ENCODE measurements at regions not wholly inside any gene's neighbourhood (a gene's known extent, or its start where the extent isn't known, plus 50 kb on each side); places are given as distances from the start of the nearest gene placed in this dataset.

DNA sequence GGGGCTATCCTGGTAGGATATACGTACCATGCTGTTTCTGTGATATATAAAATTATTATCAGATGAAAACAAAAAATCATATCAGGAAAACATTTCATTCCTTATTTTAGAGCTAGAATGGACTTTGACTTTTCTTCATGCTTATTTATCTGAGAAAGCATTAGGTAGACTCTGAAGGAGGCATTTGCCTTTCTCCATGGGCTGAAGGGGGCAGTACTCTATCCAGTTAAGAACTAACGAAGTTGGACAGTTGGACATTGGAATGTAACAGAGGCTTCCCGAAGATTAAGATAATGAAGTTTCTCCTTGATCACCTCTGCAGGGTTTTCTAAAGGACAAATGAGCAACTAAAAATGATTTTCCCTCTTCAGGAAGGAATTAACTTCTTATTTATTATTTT lies 233.9 kb downstream of the SAMD5 start:
- Histone ChIP-seq H3K27ac (ENCODE audit: low read depth, low read length) (no peak overlapping the region), H3K9me3 (ENCODE audit: low read length) (no peaks in the 10 kb centered on the region), H3K36me3 (ENCODE audit: insufficient read depth, low read length) (no peaks in the 10 kb centered on the region), H3K4me1 (ENCODE audit: insufficient read depth, low read length) (no peaks in the 10 kb centered on the region), H3K27me3 (ENCODE audit: insufficient read depth, low read length, poor library complexity, severe bottlenecking) (no peaks in the 10 kb centered on the region), H3K4me3 (ENCODE audit: low read length) (no peak overlapping the region)
- peaks cover 0 to 3% (median 0%) of the 10 kb centered on the region in 5 donors for H3K9me3 Mint-ChIP-seq
- H3K27ac Mint-ChIP-seq = no peak overlapping the region
- CTCF ChIA-PET = no interaction called here
- DNase-seq = no peak
- no peaks in the 10 kb centered on the region for H3K36me3 Mint-ChIP-seq
- no peaks in the 10 kb centered on the region for H3K4me1 Mint-ChIP-seq
- peaks cover 0 to 2% of the 10 kb centered on the region in 2 donors for H3K27me3 Mint-ChIP-seq
- H3K4me3 Mint-ChIP-seq = no peak overlapping the region
- POLR2A ChIA-PET = no interaction called here

- H3K4me3 Mint-ChIP-seq = no peak overlapping the region
- no peaks in the 10 kb centered on the region for H3K27me3 Mint-ChIP-seq
- H3K36me3 ChIP-seq (ENCODE audit: insufficient read depth, low read length) = no peaks in the 10 kb centered on the region
- no peaks in the 10 kb centered on the region for H3K9me3 Mint-ChIP-seq
- no peaks in the 10 kb centered on the region for H3K27me3 ChIP-seq (ENCODE audit: insufficient read depth, low read length, poor library complexity, severe bottlenecking)
- no peak overlapping the region for H3K27ac ChIP-seq (ENCODE audit: low read depth, low read length)
- no peak for DNase-seq
- no peak overlapping the region for H3K4me3 ChIP-seq (ENCODE audit: low read length)
- no peak overlapping the region for H3K27ac Mint-ChIP-seq
- H3K4me1 ChIP-seq (ENCODE audit: insufficient read depth, low read length) = no peaks in the 10 kb centered on the region
- H3K9me3 ChIP-seq (ENCODE audit: low read length) = no peaks in the 10 kb centered on the region
- no peaks in the 10 kb centered on the region for H3K4me1 Mint-ChIP-seq
- ChIA-PET POLR2A (no interaction called here), CTCF (no interaction called here)
- H3K36me3 Mint-ChIP-seq = no peaks in the 10 kb centered on the region
Observed at GRCh38 chr6:147744012-147744411, 235.5 kb downstream of the SAMD5 start.

GRCh38 chr6:147749331-147749730 lies 240.8 kb downstream of the SAMD5 start:
- no peak overlapping the region for H3K27ac ChIP-seq (ENCODE audit: low read depth, low read length)

DNA sequence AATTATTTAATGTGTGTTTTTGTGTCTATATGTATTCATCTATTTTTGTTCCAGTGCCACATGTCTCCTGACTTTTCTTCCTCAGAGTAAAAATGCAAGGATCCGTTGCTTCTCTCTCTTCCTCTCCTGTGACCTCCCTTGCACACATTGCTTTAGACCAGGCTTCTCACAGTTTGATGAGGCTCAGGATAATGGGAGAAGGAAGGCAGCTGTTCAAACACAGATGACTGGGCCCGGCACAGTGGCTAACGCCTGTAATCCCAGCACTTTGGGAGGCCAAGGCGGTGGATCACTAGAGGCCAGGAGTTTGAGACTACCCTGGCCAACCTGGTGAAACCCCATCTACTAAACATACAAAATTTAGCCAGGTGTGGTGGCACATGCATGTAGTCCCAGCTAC lies 241.9 kb downstream of the SAMD5 start:
- H3K4me3 ChIP-seq (ENCODE audit: low read length) = no peak overlapping the region
- Mint-ChIP-seq H3K27ac (no peak overlapping the region), H3K4me1 (no peaks in the 10 kb centered on the region), H3K9me3 (peaks cover 0 to 2% (median 0%) of the 10 kb centered on the region in 5 donors), H3K27me3 (no peaks in the 10 kb centered on the region), H3K4me3 (no peak overlapping the region), H3K36me3 (no peaks in the 10 kb centered on the region)
- H3K36me3 ChIP-seq (ENCODE audit: insufficient read depth, low read length) = no peaks in the 10 kb centered on the region
- no peaks in the 10 kb centered on the region for H3K4me1 ChIP-seq (ENCODE audit: insufficient read depth, low read length)
- H3K27me3 ChIP-seq (ENCODE audit: insufficient read depth, low read length, poor library complexity, severe bottlenecking) = no peaks in the 10 kb centered on the region
- ChIA-PET CTCF (no interaction called here), POLR2A (no interaction called here)
- H3K27ac ChIP-seq (ENCODE audit: low read depth, low read length) = no peak overlapping the region
- no peak for DNase-seq
- no peaks in the 10 kb centered on the region for H3K9me3 ChIP-seq (ENCODE audit: low read length)

More at GRCh38 chr6:147749331-147749730, 240.8 kb downstream of the SAMD5 start:
- Mint-ChIP-seq H3K36me3 (no peaks in the 10 kb centered on the region), H3K27ac (no peak overlapping the region), H3K4me1 (no peaks in the 10 kb centered on the region), H3K9me3 (peaks cover 0 to 2% (median 0%) of the 10 kb centered on the region in 5 donors), H3K27me3 (no peaks in the 10 kb centered on the region), H3K4me3 (no peak overlapping the region)
- Histone ChIP-seq H3K4me3 (ENCODE audit: low read length) (no peak overlapping the region), H3K27me3 (ENCODE audit: insufficient read depth, low read length, poor library complexity, severe bottlenecking) (no peaks in the 10 kb centered on the region), H3K9me3 (ENCODE audit: low read length) (no peaks in the 10 kb centered on the region), H3K4me1 (ENCODE audit: insufficient read depth, low read length) (no peaks in the 10 kb centered on the region), H3K36me3 (ENCODE audit: insufficient read depth, low read length) (no peaks in the 10 kb centered on the region)
- no peak for DNase-seq
- ChIA-PET CTCF (no interaction called here), POLR2A (no interaction called here)

DNA sequence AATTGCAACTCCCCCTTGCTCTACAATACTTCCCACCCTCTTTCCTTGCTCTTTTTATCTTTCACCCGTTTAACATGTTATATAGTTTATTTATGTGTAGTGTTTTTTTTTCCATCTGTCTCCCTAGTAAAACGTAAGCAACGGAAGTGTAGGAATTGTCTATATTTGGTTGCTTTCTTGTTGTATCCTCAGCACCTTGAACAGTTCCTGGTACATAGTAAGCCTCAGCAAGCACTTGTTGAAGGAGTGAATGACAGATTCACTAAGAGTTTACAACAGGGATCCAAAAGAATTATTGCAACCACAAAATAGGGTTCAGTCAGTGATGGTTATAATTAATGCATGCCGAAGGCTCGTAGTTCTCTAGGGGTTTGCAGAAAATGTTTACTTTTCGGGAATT lies 242.7 kb downstream of the SAMD5 start:
- ChIA-PET CTCF (no interaction called here), POLR2A (no interaction called here)
- H3K4me1 Mint-ChIP-seq = no peaks in the 10 kb centered on the region
- H3K4me3 ChIP-seq (ENCODE audit: low read length) = no peak overlapping the region
- DNase-seq = no peak
- H3K9me3 Mint-ChIP-seq = peaks cover 0 to 2% (median 0%) of the 10 kb centered on the region in 5 donors
- no peaks in the 10 kb centered on the region for H3K27me3 ChIP-seq (ENCODE audit: insufficient read depth, low read length, poor library complexity, severe bottlenecking)
- no peaks in the 10 kb centered on the region for H3K36me3 Mint-ChIP-seq
- H3K4me1 ChIP-seq (ENCODE audit: insufficient read depth, low read length) = no peaks in the 10 kb centered on the region
- no peak overlapping the region for H3K4me3 Mint-ChIP-seq
- H3K27ac ChIP-seq (ENCODE audit: low read depth, low read length) = no peak overlapping the region
- no peaks in the 10 kb centered on the region for H3K27me3 Mint-ChIP-seq
- no peaks in the 10 kb centered on the region for H3K36me3 ChIP-seq (ENCODE audit: insufficient read depth, low read length)
- no peak overlapping the region for H3K27ac Mint-ChIP-seq
- H3K9me3 ChIP-seq (ENCODE audit: low read length) = no peaks in the 10 kb centered on the region

DNA sequence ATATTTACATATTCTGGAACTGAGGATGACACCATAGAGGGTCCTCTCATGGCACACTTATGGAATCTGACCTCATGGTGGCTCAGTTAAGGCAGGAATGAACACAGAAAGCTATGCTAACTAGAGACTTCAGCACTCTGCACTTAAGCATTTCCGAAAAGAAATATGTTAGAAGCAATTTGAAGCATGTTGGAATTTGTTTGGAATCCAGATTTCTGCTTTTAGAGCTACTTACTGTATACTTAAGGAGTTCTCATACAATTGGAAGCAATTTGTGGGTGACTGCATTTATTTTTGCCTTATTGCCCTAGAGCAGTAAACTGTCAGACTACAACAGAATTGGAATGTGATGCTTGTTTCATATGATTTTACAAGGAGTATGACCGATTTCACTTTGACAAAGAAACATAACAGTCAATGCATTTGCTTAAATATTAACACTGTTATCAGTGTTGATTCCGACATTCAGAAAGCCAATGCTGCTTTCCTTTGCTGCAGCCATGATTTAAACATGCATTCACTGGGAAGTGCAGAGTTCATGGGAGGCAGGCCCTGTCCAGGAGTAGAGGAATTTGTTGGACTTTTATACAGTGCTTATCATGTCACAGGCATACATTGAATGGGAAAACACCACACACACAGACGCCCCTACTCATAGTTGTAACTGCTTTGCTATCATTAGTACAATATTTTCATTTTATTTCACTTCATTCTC lies 244.4 kb downstream of the SAMD5 start:
- DNase-seq = no peak
- ChIA-PET CTCF (no interaction called here), POLR2A (no interaction called here)
- Mint-ChIP-seq H3K4me1 (no peaks in the 10 kb centered on the region), H3K9me3 (peaks cover 0 to 2% (median 0%) of the 10 kb centered on the region in 5 donors), H3K4me3 (no peak overlapping the region), H3K27me3 (no peaks in the 10 kb centered on the region), H3K27ac (no peak overlapping the region), H3K36me3 (no peaks in the 10 kb centered on the region)
- H3K4me3 ChIP-seq (ENCODE audit: low read length) = no peak overlapping the region
- no peaks in the 10 kb centered on the region for H3K36me3 ChIP-seq (ENCODE audit: insufficient read depth, low read length)
- no peak overlapping the region for H3K27ac ChIP-seq (ENCODE audit: low read depth, low read length)
- no peaks in the 10 kb centered on the region for H3K9me3 ChIP-seq (ENCODE audit: low read length)
- no peaks in the 10 kb centered on the region for H3K27me3 ChIP-seq (ENCODE audit: insufficient read depth, low read length, poor library complexity, severe bottlenecking)
- H3K4me1 ChIP-seq (ENCODE audit: insufficient read depth, low read length) = no peaks in the 10 kb centered on the region

DNA sequence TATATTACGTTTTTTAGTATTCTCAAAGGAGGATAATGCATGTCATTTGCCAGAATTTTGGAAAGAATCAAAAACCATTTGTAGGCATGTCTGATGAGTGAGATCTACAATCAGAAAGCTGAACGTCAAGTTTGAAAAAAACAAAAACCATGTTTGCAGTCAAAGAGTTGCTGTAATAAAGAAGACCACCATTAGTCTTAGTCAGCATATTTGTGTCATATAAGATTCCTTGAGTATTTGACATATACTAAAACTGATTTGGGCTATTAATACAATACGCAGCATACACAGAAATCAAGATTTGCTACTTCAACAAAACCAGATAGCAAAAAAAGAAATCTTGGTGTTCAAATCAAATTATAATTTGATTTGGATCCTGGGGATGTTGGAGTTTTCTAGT lies 247.5 kb downstream of the SAMD5 start:
- ChIA-PET POLR2A (no interaction called here), CTCF (no interaction called here)
- no peak for DNase-seq
- Histone ChIP-seq H3K4me3 (ENCODE audit: low read length) (no peak overlapping the region), H3K9me3 (ENCODE audit: low read length) (no peaks in the 10 kb centered on the region), H3K27me3 (ENCODE audit: insufficient read depth, low read length, poor library complexity, severe bottlenecking) (no peaks in the 10 kb centered on the region), H3K4me1 (ENCODE audit: insufficient read depth, low read length) (no peaks in the 10 kb centered on the region), H3K36me3 (ENCODE audit: insufficient read depth, low read length) (no peaks in the 10 kb centered on the region), H3K27ac (ENCODE audit: low read depth, low read length) (no peak overlapping the region)
- Mint-ChIP-seq H3K9me3 (peaks cover 0 to 2% (median 0%) of the 10 kb centered on the region in 5 donors), H3K27ac (no peak overlapping the region), H3K4me3 (no peak overlapping the region), H3K36me3 (no peaks in the 10 kb centered on the region), H3K27me3 (no peaks in the 10 kb centered on the region), H3K4me1 (no peaks in the 10 kb centered on the region)

- ChIA-PET CTCF (no interaction called here), POLR2A (no interaction called here)
- H3K27me3 Mint-ChIP-seq = no peaks in the 10 kb centered on the region
- no peaks in the 10 kb centered on the region for H3K9me3 ChIP-seq (ENCODE audit: low read length)
- no peak overlapping the region for H3K4me3 Mint-ChIP-seq
- no peaks in the 10 kb centered on the region for H3K27me3 ChIP-seq (ENCODE audit: insufficient read depth, low read length, poor library complexity, severe bottlenecking)
- H3K36me3 ChIP-seq (ENCODE audit: insufficient read depth, low read length) = no peaks in the 10 kb centered on the region
- no peaks in the 10 kb centered on the region for H3K4me1 ChIP-seq (ENCODE audit: insufficient read depth, low read length)
- no peaks in the 10 kb centered on the region for H3K4me1 Mint-ChIP-seq
- no peak overlapping the region for H3K4me3 ChIP-seq (ENCODE audit: low read length)
- DNase-seq = no peak
- H3K9me3 Mint-ChIP-seq = peaks cover 0 to 2% (median 0%) of the 10 kb centered on the region in 5 donors
- H3K36me3 Mint-ChIP-seq = no peaks in the 10 kb centered on the region
- H3K27ac Mint-ChIP-seq = no peak overlapping the region
- H3K27ac ChIP-seq (ENCODE audit: low read depth, low read length) = no peak overlapping the region
Observed at GRCh38 chr6:147756891-147757290, 248.4 kb downstream of the SAMD5 start.

- no peak for DNase-seq
- no peaks in the 10 kb centered on the region for H3K4me1 ChIP-seq (ENCODE audit: insufficient read depth, low read length)
- H3K27ac ChIP-seq (ENCODE audit: low read depth, low read length) = no peak overlapping the region
- no peak overlapping the region for H3K4me3 ChIP-seq (ENCODE audit: low read length)
- H3K36me3 ChIP-seq (ENCODE audit: insufficient read depth, low read length) = no peaks in the 10 kb centered on the region
- H3K36me3 Mint-ChIP-seq = no peaks in the 10 kb centered on the region
- H3K27ac Mint-ChIP-seq = no peak overlapping the region
- H3K4me1 Mint-ChIP-seq = no peaks in the 10 kb centered on the region
- no peaks in the 10 kb centered on the region for H3K27me3 ChIP-seq (ENCODE audit: insufficient read depth, low read length, poor library complexity, severe bottlenecking)
- no peaks in the 10 kb centered on the region for H3K27me3 Mint-ChIP-seq
- ChIA-PET CTCF (no interaction called here), POLR2A (no interaction called here)
- H3K4me3 Mint-ChIP-seq = no peak overlapping the region
- H3K9me3 ChIP-seq (ENCODE audit: low read length) = no peaks in the 10 kb centered on the region
- H3K9me3 Mint-ChIP-seq = peaks cover 0 to 2% (median 0%) of the 10 kb centered on the region in 5 donors
Observed at GRCh38 chr6:147757291-147757690, 248.8 kb downstream of the SAMD5 start.

Measured in CD8-positive, alpha-beta memory T cell (primary cell).